ENCODE measurements at regions not wholly inside any gene's neighbourhood (a gene's known extent, or its start where the extent isn't known, plus 50 kb on each side); places are given as distances from the start of the nearest gene placed in this dataset.

DNA sequence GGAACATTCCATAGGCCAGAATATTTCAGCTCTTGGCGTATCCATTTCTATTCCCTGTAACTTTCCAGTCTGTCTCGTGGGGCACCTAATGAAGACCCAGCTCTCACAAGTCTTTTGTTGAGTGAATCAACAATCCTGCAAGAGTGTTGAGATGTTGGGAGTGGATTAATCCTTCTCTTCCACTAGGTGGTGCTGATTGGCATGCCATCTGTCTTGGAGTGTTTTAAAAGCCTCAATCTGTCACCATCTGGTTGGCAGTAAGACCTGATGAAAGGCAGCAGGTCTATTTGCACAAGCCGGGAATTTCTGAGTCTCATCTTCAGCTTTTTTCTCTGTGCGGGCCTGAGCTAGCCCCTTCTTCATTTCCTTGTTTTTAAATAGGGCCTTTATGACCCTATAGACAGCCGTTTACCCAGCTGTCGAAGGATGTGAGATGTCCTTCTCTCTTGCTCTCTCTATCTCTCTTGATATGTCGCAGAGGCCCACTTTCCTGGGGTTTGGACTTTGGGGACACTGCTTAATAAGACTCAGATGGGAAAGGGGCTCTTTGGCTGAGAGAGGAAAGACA, 180.5 kb downstream of the ZNF365 start:
- DNase-seq = no peak

DNA sequence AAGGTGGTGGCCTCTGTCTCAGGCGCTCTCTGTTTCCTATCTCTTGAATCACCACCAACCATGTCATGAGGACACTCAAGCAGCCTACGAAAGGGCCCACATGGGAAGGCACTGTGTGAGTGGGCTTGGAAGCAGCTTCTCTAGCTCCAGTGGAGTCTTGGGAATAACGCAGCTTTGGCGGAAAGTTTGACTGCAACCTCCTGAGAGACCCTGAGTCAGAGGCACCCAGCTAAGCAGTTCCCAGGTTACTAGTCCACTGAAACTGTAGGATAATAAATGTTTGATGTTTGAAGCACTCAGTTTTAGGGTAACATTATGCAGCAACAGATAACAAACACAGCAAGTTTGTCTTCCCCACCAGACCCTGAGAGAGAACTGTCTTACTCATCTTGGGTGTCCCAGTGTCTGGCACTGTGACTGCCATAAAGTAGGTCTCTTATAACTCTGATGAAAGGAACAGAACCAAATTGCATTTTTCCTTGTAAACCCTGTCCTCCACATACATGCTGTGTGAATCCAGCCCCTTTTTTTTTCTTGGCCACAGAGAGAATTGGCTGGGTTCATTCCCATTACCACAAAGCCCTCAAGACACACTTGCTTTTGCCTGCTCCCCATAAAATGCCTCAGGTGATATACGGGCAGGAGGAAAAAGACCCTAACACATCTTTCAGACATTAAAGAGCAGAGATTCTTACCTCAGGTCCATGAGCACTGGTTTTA, 185.5 kb downstream of the ZNF365 start:
- DNase-seq = no peak

DNA sequence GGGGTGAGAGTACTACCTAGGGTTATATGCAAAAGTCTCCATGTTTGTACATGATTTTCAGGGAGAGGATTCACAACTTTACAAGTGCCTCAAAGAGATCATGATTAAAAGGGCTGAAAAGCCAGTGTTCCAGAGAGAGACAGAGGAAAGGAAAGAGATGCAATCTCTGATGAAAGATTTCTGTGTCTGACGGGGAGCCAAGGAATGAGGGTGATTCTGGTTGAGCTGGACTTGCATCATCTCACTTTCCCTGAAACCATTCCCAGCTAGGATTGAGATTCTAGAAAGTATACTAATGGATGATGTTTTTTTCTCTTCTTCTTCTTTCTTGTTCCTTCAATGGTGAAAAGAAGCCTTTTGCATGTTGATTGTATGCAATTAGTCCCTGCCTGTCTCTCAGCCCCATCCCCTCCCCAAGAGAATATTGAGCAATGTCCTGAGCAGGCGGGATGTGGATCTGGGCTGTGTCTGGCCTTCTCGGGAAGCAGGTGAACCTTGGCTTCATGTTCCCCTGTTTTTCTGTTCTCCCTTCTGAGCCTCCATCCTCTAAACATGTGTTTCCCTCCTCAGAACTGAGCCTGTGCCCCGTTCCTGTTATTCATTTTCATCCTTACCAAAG, 186.1 kb downstream of the ZNF365 start:
- no peak for DNase-seq

- DNase-seq = no peak
Measured at GRCh38 chr10:62561151-62561550, 187.0 kb downstream of the ZNF365 start.

GRCh38 chr10:62562101-62562500, 187.9 kb downstream of the ZNF365 start:
- no peak for DNase-seq

GRCh38 chr10:62562795-62563194, 188.6 kb downstream of the ZNF365 start:
- DNase-seq = no peak

DNA sequence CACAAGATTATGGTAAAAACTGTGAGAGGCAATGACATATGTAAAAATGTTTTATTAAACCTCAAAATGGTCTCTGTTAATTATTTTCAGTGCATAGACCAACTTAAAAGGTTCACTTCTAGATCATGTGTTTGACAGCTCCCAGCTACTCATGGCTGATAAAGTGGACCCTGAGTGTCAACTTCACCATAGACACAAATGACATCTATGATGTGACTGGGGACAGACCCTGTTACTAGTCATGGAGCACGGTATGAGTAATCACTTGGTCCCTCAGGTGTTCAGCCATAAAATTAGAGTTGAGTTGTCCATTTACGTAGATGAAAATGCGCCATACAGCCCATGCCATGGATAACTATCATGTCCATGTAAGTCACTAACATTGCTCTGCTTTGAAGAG, 199.8 kb downstream of the ZNF365 start:
- no peak for DNase-seq

GRCh38 chr10:62577076-62577475, 202.9 kb downstream of the ZNF365 start:
- no peak for DNase-seq

- DNase-seq = no peak
Measured at GRCh38 chr10:62577666-62578291, 203.6 kb downstream of the ZNF365 start.

- no peak for DNase-seq
Measured at GRCh38 chr10:62578301-62578700, 204.1 kb downstream of the ZNF365 start.

- no peak for DNase-seq
Measured at GRCh38 chr10:62578916-62579315, 204.7 kb downstream of the ZNF365 start.

GRCh38 chr10:62580396-62580795, 206.2 kb downstream of the ZNF365 start:
- no peak for DNase-seq

DNA sequence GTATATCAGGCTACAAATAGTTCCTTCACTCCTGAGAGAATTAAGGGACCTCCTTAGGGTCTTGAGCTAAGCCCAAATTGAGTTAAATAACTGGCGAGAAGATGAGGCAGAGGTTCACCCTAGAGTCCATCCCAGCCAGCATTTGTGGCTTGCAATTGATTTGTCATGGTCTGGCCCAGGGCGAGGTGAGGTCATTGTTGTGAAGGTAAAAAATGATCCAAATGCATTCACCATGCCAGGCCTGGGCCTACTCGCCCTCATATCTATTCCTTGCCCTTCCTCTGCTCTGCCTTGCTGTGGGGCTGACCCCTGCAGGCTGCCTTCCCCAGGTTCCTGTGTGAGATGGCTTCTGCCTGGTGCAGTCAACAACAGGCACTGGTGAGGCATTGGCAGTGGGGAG, 207.2 kb downstream of the ZNF365 start:
- no peak for DNase-seq

DNA sequence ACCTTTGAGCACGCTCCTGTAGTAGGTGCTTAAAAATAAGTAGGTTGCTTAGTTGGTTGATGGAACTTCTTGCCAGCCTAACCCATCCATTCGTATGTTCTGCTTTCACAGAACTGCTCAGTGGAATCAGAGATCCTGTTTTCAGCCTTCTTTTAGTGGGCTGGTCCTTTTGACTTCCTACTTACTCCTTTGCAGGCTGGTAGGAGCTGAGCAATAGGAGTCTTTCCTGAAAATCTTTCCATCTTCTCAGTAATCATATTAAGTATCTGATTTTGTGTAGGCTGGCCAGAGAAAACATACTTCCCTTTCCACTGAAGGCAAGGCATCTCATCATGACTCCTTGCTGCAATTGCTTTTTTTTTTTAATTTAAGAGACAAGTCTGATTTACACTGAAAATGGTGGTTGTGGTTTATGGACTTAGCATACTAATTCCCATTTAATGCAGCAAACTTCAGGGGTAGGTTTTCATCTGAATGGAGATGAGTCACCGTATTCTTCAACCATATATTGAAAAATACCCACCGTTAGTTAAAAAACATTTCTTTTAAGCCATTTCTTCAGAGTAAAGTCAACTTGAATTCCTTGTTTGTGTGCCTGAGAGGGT, 208.0 kb downstream of the ZNF365 start:
- DNase-seq = no peak

- no peak for DNase-seq
Measured at GRCh38 chr10:62582804-62583208, 208.6 kb downstream of the ZNF365 start.

DNA sequence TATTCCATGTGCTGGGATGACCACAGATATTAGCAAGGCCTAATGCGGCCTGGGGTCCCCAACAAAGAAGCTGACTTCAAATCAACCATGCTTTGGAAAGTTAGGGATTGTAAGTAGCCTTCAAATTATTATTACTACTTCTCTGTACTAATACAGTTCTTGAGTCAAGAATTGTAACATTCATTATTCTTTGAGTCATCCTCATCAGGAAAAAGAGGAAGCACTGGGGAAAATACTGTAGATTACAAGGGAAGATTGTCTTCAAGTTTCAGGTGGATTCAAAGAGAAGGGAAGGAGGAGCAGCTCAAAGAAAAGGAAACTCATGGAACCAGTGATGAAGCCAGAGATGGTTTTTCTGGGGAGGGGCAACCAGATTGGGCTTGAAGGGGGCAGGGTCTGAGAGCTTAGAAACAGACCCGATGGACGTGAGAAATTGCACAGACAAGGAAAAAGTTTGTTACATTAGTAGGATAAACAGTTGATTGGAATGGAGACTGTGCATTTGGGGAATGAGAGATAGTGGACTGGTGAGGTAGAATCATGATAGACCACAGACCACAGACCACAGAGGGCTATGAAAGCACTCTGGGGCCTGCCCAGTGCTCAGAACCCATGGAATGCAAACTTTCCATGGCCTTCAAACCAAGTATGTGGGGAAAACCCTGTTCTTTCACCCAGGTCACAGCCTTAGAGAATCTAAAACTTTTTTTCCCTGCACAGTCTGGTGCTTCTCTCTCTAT, 209.9 kb downstream of the ZNF365 start:
- no peak for DNase-seq

- DNase-seq = no peak
Measured at GRCh38 chr10:62584731-62585130, 210.6 kb downstream of the ZNF365 start.

- no peak for DNase-seq
Measured at GRCh38 chr10:62585211-62585775, 211.1 kb downstream of the ZNF365 start.

GRCh38 chr10:62587011-62587410, 212.8 kb downstream of the ZNF365 start:
- no peak for DNase-seq

DNA sequence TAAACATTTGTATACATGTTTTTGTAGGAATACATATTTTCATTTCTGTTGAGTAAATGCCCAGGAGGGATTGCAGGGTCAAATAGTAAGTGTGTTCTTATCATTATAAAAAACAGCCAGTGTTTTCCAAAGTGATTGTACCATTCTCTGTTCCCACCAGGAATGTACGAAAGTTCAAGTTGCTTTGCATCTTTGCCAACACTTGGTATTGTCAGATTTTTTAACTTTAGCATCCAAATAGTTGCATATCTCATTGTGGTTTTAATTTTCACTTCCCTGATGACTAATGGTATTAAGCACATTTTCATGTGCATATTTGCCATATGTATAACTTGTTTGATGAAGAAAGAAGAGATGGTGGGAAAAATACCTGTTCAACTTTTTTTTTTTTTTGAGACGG, 213.9 kb downstream of the ZNF365 start:
- no peak for DNase-seq

DNA sequence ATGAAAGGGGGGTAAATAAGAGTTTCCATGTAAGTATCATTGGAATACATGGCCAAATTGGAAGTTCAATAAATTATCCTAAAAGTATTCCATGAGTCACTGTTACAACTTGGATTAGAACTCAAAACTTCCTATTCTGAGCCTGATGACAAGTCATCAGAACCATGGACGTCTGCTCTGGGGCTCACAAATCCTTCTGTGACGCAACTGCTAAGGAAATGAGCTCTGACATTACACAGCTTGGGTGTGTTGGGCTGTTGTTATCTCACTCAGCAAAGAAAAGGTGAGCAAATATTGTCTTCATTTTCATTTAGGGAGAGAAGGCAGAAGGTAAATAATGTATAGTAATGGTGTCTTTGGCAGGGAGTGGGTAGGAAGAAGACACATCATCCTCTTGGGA, 214.8 kb upstream of the ADO start:
- DNase-seq = no peak

DNA sequence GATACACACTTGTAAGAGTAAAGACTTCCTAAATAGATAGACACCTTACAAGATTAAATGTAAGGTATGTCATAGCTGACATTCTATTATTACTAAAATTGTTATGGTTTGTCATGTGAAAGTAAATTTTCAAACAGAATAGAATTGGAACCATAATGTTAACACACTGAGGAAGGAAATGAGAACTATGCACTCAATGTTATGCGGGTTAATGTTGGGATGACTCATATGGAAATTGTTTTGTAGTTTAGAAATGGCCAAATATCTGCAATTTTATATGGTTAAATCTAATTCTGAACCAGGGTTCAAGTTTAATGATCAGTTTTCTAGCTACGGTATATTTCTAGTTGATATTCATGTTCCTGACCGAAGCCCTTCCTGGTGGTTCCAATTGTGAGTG, 214.2 kb upstream of the ADO start:
- no peak for DNase-seq

- peak; percentile 58 for DNase-seq
Measured at GRCh38 chr10:62594093-62594520, 210.4 kb upstream of the ADO start.
